Stimulated activated naive B cell treated with anti-CD40 and anti-IgM and Interleukin-4, amounts not matched to agents 10 μg/mL and 1 μg/mL and 100 μg/mL, for 72 hours (primary cell): ENCODE measurements at regions not wholly inside any gene's neighbourhood (a gene's known extent, or its start where the extent isn't known, plus 50 kb on each side); places are given as distances from the start of the nearest gene placed in this dataset.
A peak's percentile ranks its signal among the peaks of the same experiment; 100 is the strongest.

ENCODE experiments used
- ATAC-seq, 2 donors: fragments of 150-1000 bp; cut with Tn5 transposase; replicated peaks; 2 replicates each; pipeline ENCODE4 v1.10.0; 2021; ENCODE audit warnings: moderate library complexity in 1 of 2
- DNase-seq: peaks from one replicate; pipeline ENCODE4 v3.0.0; 2021
- H3K27ac Mint-ChIP-seq: one replicate; pipeline ENCODE4 v1.8.0; 2022; ENCODE audit warnings: mild to moderate bottlenecking, mixed read lengths
- H3K27me3 Mint-ChIP-seq, 2 donors: one replicate each; pipeline ENCODE4 v1.8.0; 2022; ENCODE audit warnings: mixed read lengths in 2 of 2
- H3K36me3 Mint-ChIP-seq, 2 donors: one replicate each; pipeline ENCODE4 v1.8.0; 2022; ENCODE audit warnings: mixed read lengths in 2 of 2, mild to moderate bottlenecking in 1 of 2
- H3K4me1 Mint-ChIP-seq, 2 donors: one replicate each; pipeline ENCODE4 v1.8.0; 2022; ENCODE audit warnings: mixed read lengths in 2 of 2, mild to moderate bottlenecking in 1 of 2
- H3K4me3 Mint-ChIP-seq, 2 donors: one replicate each; pipeline ENCODE4 v1.8.0; 2022; ENCODE audit warnings: mild to moderate bottlenecking in 2 of 2, mixed read lengths in 2 of 2, moderate library complexity in 1 of 2
- H3K9me3 Mint-ChIP-seq, 2 donors: one replicate each; pipeline ENCODE4 v1.8.0; 2022; ENCODE audit warnings: mixed read lengths in 2 of 2, mild to moderate bottlenecking in 1 of 2

DNA sequence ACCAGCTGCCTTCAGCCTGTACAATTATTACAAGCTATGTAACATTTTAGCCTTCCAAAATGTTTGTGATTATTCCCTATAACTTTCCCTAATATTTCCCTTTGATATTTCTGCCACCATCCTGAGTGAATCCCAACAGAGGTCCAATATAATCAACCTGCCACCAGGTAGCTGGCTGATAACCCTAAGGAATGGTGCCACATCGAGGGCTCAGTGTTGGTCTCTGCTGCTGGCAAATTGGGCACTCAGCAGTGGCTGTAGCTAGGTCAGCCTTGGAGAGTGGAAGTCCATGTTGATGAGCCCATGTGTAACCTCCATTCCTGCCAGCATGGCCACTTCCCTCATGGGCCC, 121.2 kb downstream of the ZNF280B start:
- no peaks in the 10 kb centered on the region for H3K27me3 Mint-ChIP-seq
- no peak overlapping the region for H3K4me3 Mint-ChIP-seq
- H3K4me1 Mint-ChIP-seq, result peaks cover 0 to 6% of the 10 kb centered on the region in 2 donors
- H3K36me3 Mint-ChIP-seq, result no peaks in the 10 kb centered on the region
- ATAC-seq (no peak), DNase-seq (no peak)
- no peak overlapping the region for H3K27ac Mint-ChIP-seq
- peaks cover 0 to 1% of the 10 kb centered on the region in 2 donors for H3K9me3 Mint-ChIP-seq

DNA sequence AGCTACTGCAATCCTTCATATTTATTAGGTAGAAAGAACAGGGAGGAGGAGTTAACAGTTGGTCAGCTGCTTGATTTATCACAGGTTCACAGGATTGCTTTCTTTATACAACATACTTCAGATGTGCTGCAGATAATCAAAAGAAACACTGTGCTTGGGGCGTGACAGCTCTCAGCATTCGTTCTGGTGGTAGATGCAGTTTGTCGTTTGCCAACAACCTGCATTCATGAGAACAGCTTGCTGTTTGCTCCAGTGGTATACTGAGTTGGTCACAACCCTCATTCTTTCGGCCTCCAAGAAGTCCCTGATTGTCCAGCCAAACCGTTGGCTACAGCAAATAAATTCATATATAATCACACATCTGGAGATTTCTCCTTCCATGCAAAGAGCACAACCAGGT, 120.5 kb downstream of the ZNF280B start:
- Mint-ChIP-seq H3K4me1 (peaks cover 0 to 6% of the 10 kb centered on the region in 2 donors), H3K27me3 (no peaks in the 10 kb centered on the region)

DNA sequence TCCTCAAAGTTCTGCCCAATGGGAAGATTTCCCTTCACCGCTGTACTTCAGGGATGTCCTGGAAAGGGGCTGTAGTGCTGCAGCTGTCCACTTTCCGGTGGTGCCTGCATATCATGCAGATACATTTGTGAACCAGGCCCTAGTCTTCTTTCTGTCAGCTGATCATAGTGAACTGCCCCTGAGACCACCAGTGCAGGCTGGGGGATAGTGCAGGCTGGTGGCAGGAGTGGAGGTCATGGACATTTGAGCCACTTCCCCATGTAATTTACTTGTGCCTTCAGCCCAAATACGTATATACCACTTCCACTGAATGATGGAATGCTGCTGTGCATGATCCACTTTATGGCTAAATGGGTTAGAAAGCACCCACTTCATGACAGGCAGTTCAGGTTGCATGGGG, 120.0 kb downstream of the ZNF280B start:
- H3K27me3 Mint-ChIP-seq, result no peaks in the 10 kb centered on the region
- H3K9me3 Mint-ChIP-seq, result peaks cover 0 to 3% of the 10 kb centered on the region in 2 donors
- H3K36me3 Mint-ChIP-seq, result no peaks in the 10 kb centered on the region
- H3K4me1 Mint-ChIP-seq, result peaks cover 0 to 3% of the 10 kb centered on the region in 2 donors
- DNase-seq (no peak), ATAC-seq (no peak)
- H3K4me3 Mint-ChIP-seq, result no peak overlapping the region
- no peak overlapping the region for H3K27ac Mint-ChIP-seq

More for the DNA sequence above, 120.5 kb downstream of the ZNF280B start:
- DNase-seq (no peak), ATAC-seq (no peak)
- peaks cover 0 to 3% of the 10 kb centered on the region in 2 donors for H3K9me3 Mint-ChIP-seq
- H3K27ac Mint-ChIP-seq, result no peak overlapping the region
- H3K4me3 Mint-ChIP-seq, result no peak overlapping the region
- no peaks in the 10 kb centered on the region for H3K36me3 Mint-ChIP-seq

DNA sequence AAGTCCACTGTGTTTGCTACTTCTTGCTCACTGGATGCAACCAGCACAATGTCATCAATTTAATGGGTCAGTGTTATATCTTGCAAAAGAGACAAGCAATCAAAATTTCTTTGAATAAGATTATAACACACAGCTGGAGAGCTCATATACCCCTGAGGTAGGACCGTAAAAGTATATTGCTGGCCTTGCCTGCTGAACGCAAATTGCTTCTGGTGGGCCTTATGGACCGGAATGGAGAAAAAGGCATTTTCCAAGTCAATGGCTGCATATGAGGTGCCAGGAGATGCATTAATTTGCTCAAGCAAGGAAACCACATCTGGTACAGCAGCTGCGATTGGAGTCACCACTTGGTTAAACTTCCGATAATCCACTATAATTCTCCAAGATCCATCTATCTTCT, 119.1 kb downstream of the ZNF280B start:
- Mint-ChIP-seq H3K27ac (no peak overlapping the region), H3K4me3 (no peak overlapping the region), H3K36me3 (no peaks in the 10 kb centered on the region), H3K4me1 (peaks cover 2% of the 10 kb centered on the region in 2 donors), H3K27me3 (no peaks in the 10 kb centered on the region), H3K9me3 (peaks cover 0 to 3% of the 10 kb centered on the region in 2 donors)
- ATAC-seq, result no peak
- DNase-seq, result no peak

DNA sequence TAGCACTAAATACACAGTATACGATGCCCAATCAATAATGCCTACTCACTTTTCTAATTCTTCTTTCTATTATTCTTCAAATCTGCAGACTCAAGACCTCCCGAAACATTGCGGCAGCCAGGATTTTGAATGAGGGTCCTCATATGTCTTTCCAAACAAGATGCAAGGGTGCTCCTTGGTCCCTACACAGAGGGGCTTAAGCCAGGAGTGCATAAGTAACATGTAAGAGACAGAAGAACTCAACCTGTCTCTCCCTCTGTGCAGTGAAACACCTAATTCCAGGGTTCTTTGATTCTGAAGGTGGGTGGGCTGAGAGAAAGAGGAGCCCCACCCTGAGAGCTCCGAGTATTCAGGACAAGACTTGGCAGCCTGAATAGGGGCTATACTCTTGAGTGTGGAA, 117.6 kb downstream of the ZNF280B start:
- no peak overlapping the region for H3K4me3 Mint-ChIP-seq
- no peak overlapping the region for H3K27ac Mint-ChIP-seq
- no peaks in the 10 kb centered on the region for H3K27me3 Mint-ChIP-seq
- peaks cover 0 to 3% of the 10 kb centered on the region in 2 donors for H3K9me3 Mint-ChIP-seq
- DNase-seq (no peak), ATAC-seq (no peak)
- H3K4me1 Mint-ChIP-seq, result peaks cover 12 to 15% of the 10 kb centered on the region in 2 donors
- no peaks in the 10 kb centered on the region for H3K36me3 Mint-ChIP-seq

DNA sequence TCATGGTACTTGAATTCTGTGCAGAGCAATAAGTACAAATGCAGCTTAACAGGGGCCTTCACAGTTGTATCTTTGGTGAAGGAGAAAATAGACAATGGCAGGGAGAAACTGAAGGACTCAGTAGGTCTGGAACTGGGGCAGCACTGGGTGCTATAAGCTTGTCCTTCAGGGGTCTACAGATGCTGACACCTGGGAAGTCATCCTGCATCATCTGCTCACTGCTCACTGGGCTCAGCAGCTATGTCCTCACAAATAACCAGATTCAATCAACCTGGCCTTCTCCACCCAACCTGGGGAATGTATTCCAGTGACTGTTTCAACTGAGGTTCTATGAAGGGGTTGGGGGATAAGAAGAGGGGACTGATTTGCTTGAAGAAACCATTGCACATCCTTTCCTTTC, 117.0 kb downstream of the ZNF280B start:
- H3K4me1 Mint-ChIP-seq, result peaks cover 13 to 17% of the 10 kb centered on the region in 2 donors
- no peaks in the 10 kb centered on the region for H3K27me3 Mint-ChIP-seq
- ATAC-seq, result no peak
- no peak for DNase-seq
- H3K9me3 Mint-ChIP-seq, result peaks cover 0 to 3% of the 10 kb centered on the region in 2 donors
- H3K4me3 Mint-ChIP-seq, result no peak overlapping the region
- no peak overlapping the region for H3K27ac Mint-ChIP-seq
- no peaks in the 10 kb centered on the region for H3K36me3 Mint-ChIP-seq

DNA sequence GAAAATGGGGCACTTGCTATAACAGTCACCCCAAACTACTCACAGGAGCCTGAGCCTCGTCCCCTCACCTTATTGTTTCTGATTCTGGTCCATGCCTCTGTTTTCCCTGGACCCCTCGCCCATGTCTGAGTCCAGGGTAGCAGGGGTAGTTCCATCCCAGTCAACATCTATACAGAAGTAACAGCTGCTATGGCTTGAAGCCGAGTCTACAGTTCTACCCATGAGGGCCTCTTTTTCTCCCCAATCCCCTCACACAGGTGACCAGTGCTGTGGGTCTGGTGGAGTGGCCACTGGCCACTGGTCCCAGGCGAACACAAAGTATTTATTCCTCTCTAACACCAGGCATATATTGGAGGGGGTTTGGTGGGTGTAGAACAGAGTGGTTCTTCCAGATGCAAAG, 116.4 kb downstream of the ZNF280B start:
- Mint-ChIP-seq H3K4me3 (no peak overlapping the region), H3K36me3 (no peaks in the 10 kb centered on the region)
- no peak for ATAC-seq

DNA sequence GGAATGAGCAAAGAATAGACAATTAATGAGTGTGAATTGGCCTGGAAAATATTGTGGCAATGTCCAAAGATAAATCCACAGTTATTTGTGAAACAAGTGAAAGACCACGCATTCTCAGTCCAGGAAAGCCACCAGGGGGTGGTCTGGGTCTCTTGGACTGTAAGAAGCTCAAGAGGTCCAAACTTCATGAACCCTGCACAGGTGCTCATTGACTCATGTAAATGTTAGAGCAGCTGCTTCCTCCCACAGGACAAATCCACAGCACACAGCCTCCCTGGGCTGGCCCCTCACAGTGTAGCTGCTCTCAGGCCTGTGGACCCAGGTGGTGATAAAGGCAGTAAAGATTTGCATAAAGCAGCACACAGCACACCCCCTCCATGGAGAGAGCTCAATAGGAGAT, 114.0 kb downstream of the ZNF280B start:
- Mint-ChIP-seq H3K36me3 (no peaks in the 10 kb centered on the region), H3K27ac (no peak overlapping the region), H3K4me3 (no peak overlapping the region), H3K4me1 (peaks cover 29 to 33% of the 10 kb centered on the region in 2 donors), H3K9me3 (peaks cover 0 to 3% of the 10 kb centered on the region in 2 donors), H3K27me3 (no peaks in the 10 kb centered on the region)
- no peak for DNase-seq
- ATAC-seq, result peak; percentile 73 to 75

More for the DNA sequence above, 116.4 kb downstream of the ZNF280B start:
- DNase-seq, result no peak
- H3K9me3 Mint-ChIP-seq, result peaks cover 0 to 3% of the 10 kb centered on the region in 2 donors
- H3K4me1 Mint-ChIP-seq, result peaks cover 19 to 22% of the 10 kb centered on the region in 2 donors
- H3K27me3 Mint-ChIP-seq, result no peaks in the 10 kb centered on the region
- no peak overlapping the region for H3K27ac Mint-ChIP-seq

DNA sequence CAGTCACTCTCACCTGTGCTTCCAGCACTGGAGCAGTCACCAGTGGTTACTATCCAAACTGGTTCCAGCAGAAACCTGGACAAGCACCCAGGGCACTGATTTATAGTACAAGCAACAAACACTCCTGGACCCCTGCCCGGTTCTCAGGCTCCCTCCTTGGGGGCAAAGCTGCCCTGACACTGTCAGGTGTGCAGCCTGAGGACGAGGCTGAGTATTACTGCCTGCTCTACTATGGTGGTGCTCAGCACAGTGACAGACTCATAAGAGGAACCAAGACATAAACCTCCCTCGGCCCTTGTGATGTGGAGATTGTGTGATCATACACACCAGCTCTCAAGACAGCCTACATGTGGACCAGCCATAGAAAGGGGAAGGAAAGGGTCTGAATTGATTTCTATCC, 113.3 kb downstream of the ZNF280B start:
- DNase-seq, result peak; percentile 46
- H3K9me3 Mint-ChIP-seq, result peaks cover 0 to 3% of the 10 kb centered on the region in 2 donors
- H3K36me3 Mint-ChIP-seq, result no peaks in the 10 kb centered on the region

DNA sequence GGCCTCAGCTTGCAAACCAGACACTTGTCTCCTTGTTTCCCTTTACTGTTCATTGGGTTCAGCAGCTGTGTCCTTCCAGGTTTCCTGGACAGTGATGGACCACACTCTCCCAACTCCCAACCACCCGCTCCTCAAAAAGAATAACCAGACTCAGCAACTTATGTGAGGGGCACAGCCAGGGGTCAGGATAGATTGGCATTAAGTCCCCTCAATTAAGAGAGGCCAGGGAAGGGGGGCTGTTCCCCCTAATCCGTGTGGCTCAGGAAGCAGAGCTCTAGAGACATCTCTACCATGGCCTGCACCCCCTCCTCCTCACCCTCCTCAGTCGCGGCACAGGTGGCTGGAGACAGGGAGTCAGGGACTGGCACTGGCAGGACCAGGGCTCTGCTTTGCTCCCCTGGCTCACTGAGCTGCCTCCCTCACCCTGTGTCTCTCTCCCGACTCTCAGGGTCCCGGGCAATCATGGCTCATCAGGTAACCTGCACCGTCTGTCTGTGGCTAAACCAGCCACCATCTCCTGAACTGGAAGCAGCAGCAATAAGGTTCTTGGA, 111.7 kb downstream of the ZNF280B start:
- peaks cover 0 to 3% of the 10 kb centered on the region in 2 donors for H3K9me3 Mint-ChIP-seq
- H3K36me3 Mint-ChIP-seq, result no peaks in the 10 kb centered on the region
- H3K27ac Mint-ChIP-seq, result peak overlapping the region; percentile 89
- H3K4me1 Mint-ChIP-seq, result peaks cover 33 to 36% of the 10 kb centered on the region in 2 donors
- ATAC-seq (no peak), DNase-seq (no peak)
- no peaks in the 10 kb centered on the region for H3K27me3 Mint-ChIP-seq
- H3K4me3 Mint-ChIP-seq, result no peak overlapping the region

More for the DNA sequence above, 113.3 kb downstream of the ZNF280B start:
- ATAC-seq, result peak; percentile 96
- H3K4me3 Mint-ChIP-seq, result no peak overlapping the region
- peak overlapping the region; percentile 88 for H3K27ac Mint-ChIP-seq
- peaks cover 33% of the 10 kb centered on the region in 2 donors for H3K4me1 Mint-ChIP-seq
- H3K27me3 Mint-ChIP-seq, result no peaks in the 10 kb centered on the region

DNA sequence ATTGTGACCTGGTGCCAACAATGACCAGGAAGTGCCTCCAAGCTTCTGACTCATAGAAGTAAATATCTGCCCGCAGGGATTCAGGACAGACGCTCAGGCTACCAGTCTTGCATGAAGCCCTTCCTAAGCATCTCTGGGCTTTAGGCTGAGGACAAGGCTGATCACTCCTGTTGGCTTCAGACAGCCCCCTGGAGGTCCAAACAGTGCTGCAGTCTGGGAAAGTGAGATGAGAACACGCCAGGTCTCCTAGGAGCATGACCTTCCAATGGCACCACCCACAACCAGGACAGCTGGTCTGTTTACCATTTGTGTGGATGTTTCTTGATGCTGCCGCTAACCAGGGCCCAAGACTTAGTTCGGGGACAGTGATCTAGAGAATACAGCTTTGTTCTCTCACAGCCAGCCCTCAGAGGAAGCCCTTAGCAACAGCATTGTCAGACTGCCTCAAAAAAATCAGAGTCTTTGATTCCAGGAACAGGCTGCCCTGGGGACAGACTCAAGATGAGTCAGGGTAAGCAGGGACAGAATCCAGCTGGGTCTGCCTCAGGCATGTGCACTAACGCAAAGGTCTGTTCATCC, 111.2 kb downstream of the ZNF280B start:
- H3K27ac Mint-ChIP-seq, result peak overlapping the region; percentile 84
- DNase-seq, result no peak
- peak in 1 of 2 donors; percentile 26 for ATAC-seq
- no peak overlapping the region for H3K4me3 Mint-ChIP-seq
- H3K36me3 Mint-ChIP-seq, result no peaks in the 10 kb centered on the region
- peaks cover 36 to 37% of the 10 kb centered on the region in 2 donors for H3K4me1 Mint-ChIP-seq
- peaks cover 0 to 2% of the 10 kb centered on the region in 2 donors for H3K9me3 Mint-ChIP-seq
- no peaks in the 10 kb centered on the region for H3K27me3 Mint-ChIP-seq

DNA sequence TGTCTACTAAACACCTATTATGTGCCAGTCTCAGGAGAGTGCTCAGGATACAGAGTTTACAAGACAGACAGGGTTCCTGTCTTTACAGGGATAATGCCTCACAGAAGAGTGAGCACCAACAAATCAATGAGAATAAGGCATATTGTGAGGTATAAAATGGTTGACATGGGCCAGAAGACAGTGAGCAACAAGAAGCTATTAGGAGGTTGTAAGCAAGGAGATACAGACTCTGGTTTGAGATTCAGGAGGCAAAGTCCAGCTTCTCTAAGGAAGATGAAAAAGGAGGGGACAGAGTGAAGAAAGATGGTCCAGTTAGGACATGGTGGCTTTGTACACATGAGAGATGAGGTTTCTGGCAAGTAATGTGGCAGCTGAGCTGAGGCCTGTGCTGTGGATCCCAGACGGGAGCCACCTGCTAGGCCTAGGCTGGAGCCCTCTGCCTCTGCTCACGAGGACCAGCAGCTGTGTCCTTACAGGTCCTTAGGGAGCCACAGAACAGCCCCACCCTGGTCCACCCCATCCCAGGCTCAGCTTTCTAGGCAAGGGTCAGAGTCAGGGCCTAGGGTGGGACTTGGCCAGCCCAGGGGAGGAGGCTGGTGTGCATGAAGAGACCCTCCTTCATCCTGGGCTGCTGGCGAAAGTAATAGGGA, 110.5 kb downstream of the ZNF280B start:
- Mint-ChIP-seq H3K27me3 (no peaks in the 10 kb centered on the region), H3K27ac (no peak overlapping the region), H3K36me3 (no peaks in the 10 kb centered on the region), H3K9me3 (no peaks in the 10 kb centered on the region), H3K4me1 (peaks cover 36 to 37% of the 10 kb centered on the region in 2 donors), H3K4me3 (no peak overlapping the region)
- DNase-seq (no peak), ATAC-seq (no peak)

DNA sequence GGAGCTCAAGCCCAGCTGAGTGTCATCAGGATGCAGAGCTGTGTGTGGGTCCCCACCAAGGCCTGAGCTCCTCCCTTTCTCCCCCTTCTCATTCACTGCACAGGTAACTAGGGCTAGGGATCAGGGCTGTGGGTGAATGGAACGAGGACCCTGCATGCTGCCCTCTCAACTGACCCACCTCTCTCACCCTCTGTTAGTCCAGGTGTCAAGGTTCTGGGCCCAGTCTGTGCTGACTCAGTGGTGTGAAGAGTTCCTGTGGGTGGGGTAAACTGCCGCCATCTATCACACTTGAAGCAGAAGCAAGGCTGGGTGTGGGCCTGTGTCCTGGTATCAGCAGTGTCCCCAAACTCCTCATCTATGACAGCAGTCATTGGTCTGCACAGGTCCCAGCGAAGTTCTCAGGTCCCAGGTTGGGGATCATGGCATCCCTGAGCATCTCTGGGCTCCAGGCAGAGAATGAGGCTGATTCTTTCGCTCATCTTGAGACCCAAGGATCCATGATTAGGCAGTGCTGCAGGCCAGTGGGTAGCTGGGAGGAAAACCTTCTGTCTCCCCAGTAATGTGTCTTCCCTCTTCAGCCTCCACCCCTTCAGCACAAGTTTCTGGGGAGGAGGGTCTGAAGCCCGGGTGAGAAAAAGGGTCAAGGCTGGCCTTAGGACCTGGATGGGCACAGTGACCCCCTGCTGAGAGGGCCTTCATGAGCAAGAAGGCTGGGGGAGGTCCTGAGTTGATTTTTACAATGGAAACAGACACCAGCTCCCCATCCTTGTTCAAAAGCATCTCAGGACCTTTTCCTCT, 109.8 kb downstream of the ZNF280B start:
- Mint-ChIP-seq H3K27me3 (no peaks in the 10 kb centered on the region), H3K27ac (no peak overlapping the region), H3K9me3 (no peaks in the 10 kb centered on the region), H3K36me3 (no peaks in the 10 kb centered on the region), H3K4me1 (peaks cover 37 to 44% of the 10 kb centered on the region in 2 donors), H3K4me3 (no peak overlapping the region)
- DNase-seq (no peak), ATAC-seq (no peak)

DNA sequence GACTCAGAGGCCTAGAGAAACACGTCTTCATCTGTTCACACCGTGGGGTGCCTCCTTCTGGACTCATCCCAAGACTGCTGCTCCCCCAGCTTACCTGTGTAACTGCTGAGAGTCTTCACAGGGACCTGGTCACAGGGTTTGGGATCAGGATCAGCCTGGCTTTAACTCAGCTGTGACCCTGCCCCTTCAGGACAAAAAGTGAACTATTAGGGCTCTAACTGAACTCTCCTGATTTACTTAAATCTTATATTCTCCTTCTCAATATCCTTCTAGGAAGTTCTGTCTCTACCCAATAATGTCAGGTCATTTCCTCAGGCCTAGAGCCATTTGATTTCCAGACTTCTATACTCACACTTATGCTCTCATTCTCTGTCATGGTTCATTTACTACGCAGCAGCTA, 108.4 kb downstream of the ZNF280B start:
- no peaks in the 10 kb centered on the region for H3K36me3 Mint-ChIP-seq
- no peaks in the 10 kb centered on the region for H3K27me3 Mint-ChIP-seq
- H3K9me3 Mint-ChIP-seq, result no peaks in the 10 kb centered on the region
- H3K4me3 Mint-ChIP-seq, result no peak overlapping the region
- no peak for DNase-seq
- ATAC-seq, result no peak
- peaks cover 42 to 50% of the 10 kb centered on the region in 2 donors for H3K4me1 Mint-ChIP-seq
- H3K27ac Mint-ChIP-seq, result no peak overlapping the region
